Fibroblast of lung (primary cell): ENCODE measurements at regions not wholly inside any gene's neighbourhood (a gene's known extent, or its start where the extent isn't known, plus 50 kb on each side); places are given as distances from the start of the nearest gene placed in this dataset.

Source experiments
- CTCF ChIP-seq, 2 donors: IDR thresholded peaks in 1 of 2; conservative IDR thresholded peaks in 1 of 2; 1 replicate in 1 of 2; 2 replicates in 1 of 2; pipeline ENCODE4 v1.5.1; 2011 to 2012; ENCODE audit warnings: low read length in 2 of 2, control low read depth in 1 of 2, inconsistent platforms in 1 of 2, low read depth in 1 of 2, mild to moderate bottlenecking in 1 of 2
- EZH2 ChIP-seq: IDR thresholded peaks from 2 replicates; pipeline ENCODE4 v1.5.1; 2012; ENCODE audit warnings: low read length, control low read depth, mild to moderate bottlenecking; ENCODE audit errors: missing control alignments

GRCh38 chr22:22728382-22728781 lies 84.0 kb downstream of the GGTLC2 start:
- no peak for TF ChIP-seq CTCF (conservative IDR thresholded peaks at IDR 0.05 in 1 of 2, IDR thresholded peaks at IDR 0.05 in 1 of 2; ENCODE audit: low read depth in 1 of 2, low read length in 2 of 2)
- TF ChIP-seq EZH2: no peak
